GM13977 (cell line): ENCODE measurements at regions not wholly inside any gene's neighbourhood (a gene's known extent, or its start where the extent isn't known, plus 50 kb on each side); places are given as distances from the start of the nearest gene placed in this dataset.
"Not testable (repeated sequence)": the region's sequence is repeated elsewhere in the genome, so short reads cannot be mapped to it uniquely, and the experiment has no call there.

Source experiments
- DNase-seq: peaks from one replicate; pipeline ENCODE4 v3.0.0; 2012; ENCODE audit warnings: low spot score
- CTCF ChIP-seq: IDR thresholded peaks from 2 replicates; pipeline ENCODE4 v1.5.1; 2012; ENCODE audit warnings: mild to moderate bottlenecking, control low read depth; ENCODE audit not compliant: insufficient read depth; ENCODE audit errors: extremely low read depth, missing control alignments
- in situ Hi-C: fragments of 300-500 bp; cut with MboI; formaldehyde crosslinking; loops from one replicate; pipeline ENCODE4 v1.12.0; 2022; ENCODE audit warnings: low sequenced_read_pairs, low pct_unique_long_range_greater_than_20kb, mixed read lengths, inconsistent platforms; ENCODE audit not compliant: unreplicated experiment

- DNase-seq = no peak
- in situ Hi-C loops = no loop called here
- TF ChIP-seq CTCF = no peak
Observed at GRCh38 chr2:139550341-139550740, 770.2 kb upstream of the NXPH2 start.

GRCh38 chr2:139544186-139544851 is 764.1 kb upstream of the NXPH2 start:
- no peak for DNase-seq
- no peak for TF ChIP-seq CTCF
- in situ Hi-C loops = no loop called here

GRCh38 chr2:139538332-139539020 is 758.3 kb upstream of the NXPH2 start:
- in situ Hi-C loops, DNase-seq: not testable (repeated sequence)

GRCh38 chr2:139529080-139529479 is 748.9 kb upstream of the NXPH2 start:
- in situ Hi-C loops = no loop called here
- no peak for TF ChIP-seq CTCF
- DNase-seq = no peak

- TF ChIP-seq CTCF = no peak
- in situ Hi-C loops = no loop called here
- no peak for DNase-seq
Observed at GRCh38 chr2:139526781-139527180, 746.6 kb upstream of the NXPH2 start.

- no peak for TF ChIP-seq CTCF
- in situ Hi-C loops = no loop called here
- DNase-seq = no peak
Observed at GRCh38 chr2:139518321-139518720, 738.1 kb upstream of the NXPH2 start.

GRCh38 chr2:139514951-139515350 is 734.8 kb upstream of the NXPH2 start:
- TF ChIP-seq CTCF = no peak
- in situ Hi-C loops = no loop called here
- DNase-seq = no peak
